DND-41 (cell line): ENCODE measurements at regions not wholly inside any gene's neighbourhood (a gene's known extent, or its start where the extent isn't known, plus 50 kb on each side); places are given as distances from the start of the nearest gene placed in this dataset.

Experiments
- ATAC-seq: fragments of 200-7000 bp; cut with Tn5 transposase; 3 replicates; pipeline ENCODE4 v1.9.1; 2021; ENCODE audit warnings: low read depth; ENCODE audit not compliant: insufficient read depth
- DNase-seq: peaks from one replicate; pipeline ENCODE4 v3.0.0-alpha.2; 2020
- H2AFZ ChIP-seq: 2 replicates; pipeline ENCODE4 v1.6.0; 2012; ENCODE audit warnings: low read depth, low read length
- H3K27ac ChIP-seq: 2 replicates; pipeline ENCODE4 v1.5.1; 2012; ENCODE audit warnings: low read length, inconsistent platforms
- H3K27me3 ChIP-seq: fragments of 200-600 bp; sonication (generic); 2 replicates; pipeline ENCODE4 v1.6.0; 2012; ENCODE audit warnings: low read length, mild to moderate bottlenecking, inconsistent platforms; ENCODE audit not compliant: insufficient read depth, poor library complexity
- H3K36me3 ChIP-seq: 2 replicates; pipeline ENCODE4 v1.5.1; 2012; ENCODE audit warnings: low read length, inconsistent platforms; ENCODE audit not compliant: insufficient read depth
- H3K4me1 ChIP-seq: 2 replicates; pipeline ENCODE4 v1.5.1; 2012; ENCODE audit warnings: mild to moderate bottlenecking, low read length; ENCODE audit not compliant: insufficient read depth
- H3K4me2 ChIP-seq: 2 replicates; pipeline ENCODE4 v1.6.0; 2012; ENCODE audit warnings: mild to moderate bottlenecking, moderate library complexity, low read length, inconsistent platforms; ENCODE audit not compliant: insufficient read depth
- H3K4me3 ChIP-seq, 2 experiments: fragments of 200-600 bp in 1 of 2; shearing (Covaris generic) in 1 of 2; 2 replicates each; pipeline ENCODE4 v1.5.1; 2012 to 2016; ENCODE audit warnings: inconsistent platforms in 2 of 2, low read length in 2 of 2, mild to moderate bottlenecking in 2 of 2, low read depth in 1 of 2, moderate library complexity in 1 of 2
- H3K79me2 ChIP-seq: 2 replicates; pipeline ENCODE4 v1.6.0; 2012; ENCODE audit warnings: low read length, inconsistent platforms; ENCODE audit not compliant: insufficient read depth
- H3K9ac ChIP-seq: 2 replicates; pipeline ENCODE4 v1.6.0; 2012; ENCODE audit warnings: low read depth, mild to moderate bottlenecking, inconsistent platforms, low read length, moderate library complexity
- H3K9me3 ChIP-seq: 2 replicates; pipeline ENCODE4 v1.5.1; 2012; ENCODE audit warnings: low read length, moderate library complexity, mild to moderate bottlenecking, inconsistent platforms; ENCODE audit not compliant: insufficient read depth, severe bottlenecking
- H4K20me1 ChIP-seq: 2 replicates; pipeline ENCODE4 v1.6.0; 2012; ENCODE audit warnings: low read length; ENCODE audit not compliant: insufficient read depth
- EZH2 ChIP-seq: IDR thresholded peaks from 3 replicates; pipeline ENCODE4 v1.6.1; 2012; ENCODE audit warnings: borderline replicate concordance, low read depth, mild to moderate bottlenecking, moderate library complexity, low read length, inconsistent platforms; ENCODE audit not compliant: severe bottlenecking
- TF ChIP-seq, protein P1 (sequence below): IDR thresholded peaks from 2 replicates; pipeline ENCODE4 v1.5.1; 2012; ENCODE audit warnings: borderline replicate concordance, low read length, moderate library complexity, mild to moderate bottlenecking; ENCODE audit not compliant: poor library complexity, severe bottlenecking; ENCODE audit errors: extremely low read depth

DNA sequence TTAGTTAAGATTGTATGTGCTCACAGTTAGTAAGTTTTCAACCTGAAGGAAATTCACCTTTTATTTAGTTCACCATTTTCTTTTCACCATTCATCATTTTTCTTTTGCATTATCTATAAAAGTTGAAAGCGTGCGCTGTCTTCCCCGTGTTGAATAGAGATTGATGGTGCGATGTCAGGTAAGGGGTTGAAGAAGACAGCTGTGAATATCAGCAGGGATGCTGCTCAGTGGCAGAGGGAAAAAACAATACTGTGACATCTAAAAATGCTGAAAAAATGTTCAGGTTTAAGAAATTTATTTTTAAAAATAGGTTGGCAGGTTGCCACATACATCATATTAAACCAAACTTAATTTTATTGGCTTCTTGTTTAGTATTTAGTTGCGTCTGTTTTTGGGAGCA is 815.0 kb downstream of the DTWD2 start:
- Histone ChIP-seq H2AFZ (no peak overlapping the region), H3K4me3 (no peak overlapping the region), H3K27me3 (no peaks in the 10 kb centered on the region), H3K9me3 (no peaks in the 10 kb centered on the region), H3K79me2 (no peaks in the 10 kb centered on the region), H3K4me1 (no peaks in the 10 kb centered on the region), H3K4me2 (no peak overlapping the region), H3K27ac (no peak overlapping the region), H4K20me1 (no peaks in the 10 kb centered on the region), H3K9ac (no peak overlapping the region), H3K36me3 (no peaks in the 10 kb centered on the region)
- no peak for TF ChIP-seq EZH2
- TF ChIP-seq, protein P1, sequence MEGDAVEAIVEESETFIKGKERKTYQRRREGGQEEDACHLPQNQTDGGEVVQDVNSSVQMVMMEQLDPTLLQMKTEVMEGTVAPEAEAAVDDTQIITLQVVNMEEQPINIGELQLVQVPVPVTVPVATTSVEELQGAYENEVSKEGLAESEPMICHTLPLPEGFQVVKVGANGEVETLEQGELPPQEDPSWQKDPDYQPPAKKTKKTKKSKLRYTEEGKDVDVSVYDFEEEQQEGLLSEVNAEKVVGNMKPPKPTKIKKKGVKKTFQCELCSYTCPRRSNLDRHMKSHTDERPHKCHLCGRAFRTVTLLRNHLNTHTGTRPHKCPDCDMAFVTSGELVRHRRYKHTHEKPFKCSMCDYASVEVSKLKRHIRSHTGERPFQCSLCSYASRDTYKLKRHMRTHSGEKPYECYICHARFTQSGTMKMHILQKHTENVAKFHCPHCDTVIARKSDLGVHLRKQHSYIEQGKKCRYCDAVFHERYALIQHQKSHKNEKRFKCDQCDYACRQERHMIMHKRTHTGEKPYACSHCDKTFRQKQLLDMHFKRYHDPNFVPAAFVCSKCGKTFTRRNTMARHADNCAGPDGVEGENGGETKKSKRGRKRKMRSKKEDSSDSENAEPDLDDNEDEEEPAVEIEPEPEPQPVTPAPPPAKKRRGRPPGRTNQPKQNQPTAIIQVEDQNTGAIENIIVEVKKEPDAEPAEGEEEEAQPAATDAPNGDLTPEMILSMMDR = no peak
- ATAC-seq (no peak), DNase-seq (no peak)

DNA sequence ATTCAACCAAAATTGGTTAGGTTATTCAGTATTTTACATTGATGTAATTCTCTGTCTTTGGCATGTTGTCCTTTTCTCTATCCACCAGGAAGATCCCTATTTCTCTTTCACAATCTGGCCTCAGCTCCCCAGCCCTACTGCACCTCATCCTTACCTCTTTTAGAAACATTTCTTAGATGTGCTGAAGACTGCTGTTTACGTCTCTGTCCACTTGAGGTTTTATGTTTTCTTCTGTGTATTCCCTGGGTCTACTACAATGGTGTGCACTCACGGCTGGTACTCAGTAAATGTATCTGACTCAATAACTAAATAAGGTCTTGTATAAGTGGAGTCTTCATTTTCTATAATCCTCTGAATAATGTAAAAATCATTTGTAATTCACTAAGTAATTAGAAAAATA is 822.7 kb downstream of the DTWD2 start:
- TF ChIP-seq EZH2 = no peak
- TF ChIP-seq, protein P1 = no peak
- Histone ChIP-seq H3K27me3 (no peaks in the 10 kb centered on the region), H3K9ac (no peak overlapping the region), H4K20me1 (no peaks in the 10 kb centered on the region), H3K4me3 (no peak overlapping the region), H3K4me2 (no peak overlapping the region), H3K79me2 (no peaks in the 10 kb centered on the region), H2AFZ (no peak overlapping the region), H3K36me3 (no peaks in the 10 kb centered on the region), H3K4me1 (no peaks in the 10 kb centered on the region), H3K9me3 (no peaks in the 10 kb centered on the region), H3K27ac (no peak overlapping the region)
- no peak for DNase-seq
- ATAC-seq = no peak

DNA sequence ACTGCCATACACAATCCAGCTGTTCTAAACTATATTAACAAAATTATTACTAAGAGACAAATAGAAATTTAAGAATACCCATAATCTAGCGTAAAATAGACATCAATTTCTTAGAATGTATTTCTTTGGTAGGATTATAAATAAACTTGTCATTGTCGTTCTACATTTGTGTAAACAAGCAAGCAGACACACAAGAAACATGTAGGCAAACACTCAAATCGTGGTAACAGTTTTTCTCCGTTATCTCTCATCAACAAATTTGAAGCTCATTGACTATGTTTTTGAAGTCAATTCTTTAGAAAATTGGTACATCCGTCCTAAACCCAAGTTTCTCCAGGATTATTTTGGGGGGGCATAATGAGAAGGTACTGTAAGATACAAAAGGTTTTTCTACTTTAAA is 832.2 kb downstream of the DTWD2 start:
- H3K4me1 ChIP-seq = no peaks in the 10 kb centered on the region
- TF ChIP-seq, protein P1 = no peak
- no peak for TF ChIP-seq EZH2
- H3K9ac ChIP-seq = no peak overlapping the region
- H2AFZ ChIP-seq = no peak overlapping the region
- no peak for ATAC-seq
- no peaks in the 10 kb centered on the region for H3K36me3 ChIP-seq
- no peaks in the 10 kb centered on the region for H3K79me2 ChIP-seq
- no peaks in the 10 kb centered on the region for H3K9me3 ChIP-seq
- no peaks in the 10 kb centered on the region for H3K27me3 ChIP-seq
- no peaks in the 10 kb centered on the region for H4K20me1 ChIP-seq
- H3K4me2 ChIP-seq = no peak overlapping the region
- H3K4me3 ChIP-seq = no peak overlapping the region
- no peak for DNase-seq
- no peak overlapping the region for H3K27ac ChIP-seq

DNA sequence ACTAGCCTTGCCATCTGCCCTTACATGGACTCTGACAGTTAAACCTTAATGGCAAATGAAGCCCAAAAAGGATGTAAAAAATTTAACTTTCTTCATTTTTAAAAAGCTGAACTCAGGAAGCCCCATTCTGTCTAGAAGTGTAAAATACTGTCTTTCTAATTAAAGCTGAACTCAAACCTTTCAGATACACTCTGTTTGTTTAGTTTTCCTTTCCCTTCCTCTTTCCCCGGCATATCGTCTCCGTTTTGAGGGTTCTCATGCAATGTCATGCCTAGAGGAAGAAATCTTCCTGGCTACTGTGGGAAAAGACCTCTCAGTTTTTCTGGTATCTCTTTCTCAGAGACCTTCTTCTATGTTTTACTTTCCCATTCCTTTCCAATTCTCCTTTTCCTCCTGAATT is 841.5 kb downstream of the DTWD2 start:
- Histone ChIP-seq H3K4me1 (no peaks in the 10 kb centered on the region), H2AFZ (no peak overlapping the region), H3K4me2 (no peak overlapping the region), H3K27me3 (no peaks in the 10 kb centered on the region), H3K9ac (no peak overlapping the region), H3K9me3 (no peaks in the 10 kb centered on the region), H3K36me3 (no peaks in the 10 kb centered on the region), H4K20me1 (no peaks in the 10 kb centered on the region), H3K79me2 (no peaks in the 10 kb centered on the region), H3K27ac (no peak overlapping the region), H3K4me3 (no peak overlapping the region)
- ATAC-seq (no peak), DNase-seq (no peak)
- TF ChIP-seq, protein P1 = no peak
- no peak for TF ChIP-seq EZH2
